DOHH2 (cell line): ENCODE measurements at regions not wholly inside any gene's neighbourhood (a gene's known extent, or its start where the extent isn't known, plus 50 kb on each side); places are given as distances from the start of the nearest gene placed in this dataset.

Source experiments
- H3F3A ChIP-seq: fragments of 200-600 bp; sonication (generic), shearing (Covaris generic); 2 replicates; pipeline ENCODE4 v1.6.0; 2016; ENCODE audit warnings: antibody characterized with exemption, mild to moderate bottlenecking; ENCODE audit not compliant: control insufficient read depth, insufficient read depth
- H3K27ac ChIP-seq: fragments of 200-600 bp; sonication (generic); 2 replicates; pipeline ENCODE4 v1.5.1; 2014; ENCODE audit warnings: low read depth, mild to moderate bottlenecking, low read length, moderate library complexity
- H3K27me3 ChIP-seq: fragments of 200-600 bp; sonication (generic); 2 replicates; pipeline ENCODE4 v1.6.1; 2014; ENCODE audit warnings: mild to moderate bottlenecking, low read length, mixed read lengths; ENCODE audit not compliant: control insufficient read depth
- H3K36me3 ChIP-seq: fragments of 200-600 bp; sonication (generic); 2 replicates; pipeline ENCODE4 v1.6.1; 2014; ENCODE audit warnings: mild to moderate bottlenecking, low read length, moderate library complexity, mixed read lengths; ENCODE audit not compliant: control insufficient read depth
- H3K4me1 ChIP-seq: fragments of 200-600 bp; sonication (generic); 2 replicates; pipeline ENCODE4 v1.6.1; 2014; ENCODE audit warnings: mild to moderate bottlenecking, low read length, mixed read lengths; ENCODE audit not compliant: control insufficient read depth
- H3K4me2 ChIP-seq: fragments of 200-600 bp; sonication (generic); 2 replicates; pipeline ENCODE4 v1.6.0; 2014; ENCODE audit warnings: mild to moderate bottlenecking, low read length, moderate library complexity
- H3K4me3 ChIP-seq: fragments of 200-600 bp; sonication (generic); 2 replicates; pipeline ENCODE4 v1.5.1; 2014; ENCODE audit warnings: mild to moderate bottlenecking, low read length, mixed read lengths
- H3K79me2 ChIP-seq: fragments of 200-600 bp; sonication (generic); 2 replicates; pipeline ENCODE4 v1.6.1; 2014; ENCODE audit warnings: mild to moderate bottlenecking, low read length, mixed read lengths; ENCODE audit not compliant: control insufficient read depth
- H3K9me2 ChIP-seq: fragments of 200-600 bp; sonication (generic); replicated peaks from 2 replicates; pipeline ENCODE4 v1.6.1; 2014; ENCODE audit warnings: mild to moderate bottlenecking, low read length, mixed read lengths; ENCODE audit not compliant: control insufficient read depth
- H3K9me3 ChIP-seq: fragments of 200-600 bp; sonication (generic); 2 replicates; pipeline ENCODE4 v1.6.1; 2014; ENCODE audit warnings: antibody characterized with exemption, low read length, mixed read lengths; ENCODE audit not compliant: control insufficient read depth, insufficient read depth
- H4K20me1 ChIP-seq: fragments of 200-600 bp; sonication (generic); 2 replicates; pipeline ENCODE4 v1.6.0; 2014; ENCODE audit warnings: low read depth, mild to moderate bottlenecking, antibody characterized with exemption, low read length, moderate library complexity; ENCODE audit not compliant: control insufficient read depth, insufficient read depth
- CTCF ChIP-seq: fragments of 200-600 bp; sonication (generic); IDR thresholded peaks from one replicate; pipeline ENCODE4 v1.5.1; 2014; ENCODE audit warnings: antibody characterized with exemption, mild to moderate bottlenecking, low read depth, low read length; ENCODE audit not compliant: poor library complexity, severe bottlenecking
- EZH2phosphoT487 ChIP-seq: fragments of 200-600 bp; sonication (generic); IDR thresholded peaks from 2 replicates; pipeline ENCODE4 v1.6.1; 2017; ENCODE audit warnings: borderline replicate concordance, mild to moderate bottlenecking, antibody characterized with exemption, low read length, moderate library complexity, mixed read lengths

GRCh38 chr2:167361426-167361825, 473.1 kb downstream of the XIRP2 start:
- TF ChIP-seq CTCF (no peak), EZH2phosphoT487 (no peak)
- H3K79me2 ChIP-seq, result no peaks in the 10 kb centered on the region
- no peak overlapping the region for H3K27ac ChIP-seq
- no peaks in the 10 kb centered on the region for H3K4me1 ChIP-seq
- H3K4me2 ChIP-seq, result no peak overlapping the region
- no peaks in the 10 kb centered on the region for H3F3A ChIP-seq
- H3K9me2 ChIP-seq, result no peaks in the 10 kb centered on the region
- no peaks in the 10 kb centered on the region for H4K20me1 ChIP-seq
- H3K36me3 ChIP-seq, result no peaks in the 10 kb centered on the region
- no peaks in the 10 kb centered on the region for H3K9me3 ChIP-seq
- no peaks in the 10 kb centered on the region for H3K27me3 ChIP-seq
- no peak overlapping the region for H3K4me3 ChIP-seq

GRCh38 chr2:167355821-167356220, 467.5 kb downstream of the XIRP2 start:
- no peaks in the 10 kb centered on the region for H3F3A ChIP-seq
- H3K79me2 ChIP-seq, result no peaks in the 10 kb centered on the region
- H3K4me2 ChIP-seq, result no peak overlapping the region
- no peak overlapping the region for H3K27ac ChIP-seq
- H3K27me3 ChIP-seq, result no peaks in the 10 kb centered on the region
- no peaks in the 10 kb centered on the region for H3K36me3 ChIP-seq
- H4K20me1 ChIP-seq, result no peaks in the 10 kb centered on the region
- no peaks in the 10 kb centered on the region for H3K4me1 ChIP-seq
- TF ChIP-seq CTCF (no peak), EZH2phosphoT487 (no peak)
- no peak overlapping the region for H3K4me3 ChIP-seq
- H3K9me3 ChIP-seq, result no peaks in the 10 kb centered on the region
- H3K9me2 ChIP-seq, result no peaks in the 10 kb centered on the region

GRCh38 chr2:167353605-167354280, 465.5 kb downstream of the XIRP2 start:
- Histone ChIP-seq H3F3A (no peaks in the 10 kb centered on the region), H3K27me3 (no peaks in the 10 kb centered on the region), H3K9me3 (no peaks in the 10 kb centered on the region), H3K9me2 (no peaks in the 10 kb centered on the region), H3K79me2 (no peaks in the 10 kb centered on the region), H3K4me1 (no peaks in the 10 kb centered on the region), H3K27ac (no peak overlapping the region), H3K4me3 (no peak overlapping the region), H4K20me1 (no peaks in the 10 kb centered on the region), H3K4me2 (no peak overlapping the region), H3K36me3 (no peaks in the 10 kb centered on the region)
- no peak for TF ChIP-seq EZH2phosphoT487
- no peak for TF ChIP-seq CTCF
